K562 (cell line): ENCODE measurements at regions not wholly inside any gene's neighbourhood (a gene's known extent, or its start where the extent isn't known, plus 50 kb on each side); places are given as distances from the start of the nearest gene placed in this dataset.

Experiments
- ATAC-seq: fragments of 200-7000 bp; cut with Tn5 transposase; 3 replicates; pipeline ENCODE4 v1.9.1; 2020; ENCODE audit warnings: moderate library complexity
- BruUV-seq: library from RNA; stranded (reverse); fragments of 400-500 nt; replicated peaks from 2 replicates; lab custom pipeline; 2021; lab: Mats Ljungman, UMichigan
- CTCF ChIA-PET: fragments of 300-600 bp; formaldehyde crosslinking; extraction: SDS; loops from one replicate; lab custom pipeline; 2021; ENCODE audit warnings: low intra/inter-chr PET ratio; lab: Yijun Ruan, JAX
- POLR2A ChIA-PET: fragments of 300-600, 350-650 bp; sonication (Branson Sonifier 250); formaldehyde crosslinking; extraction: SDS; loops from one replicate; lab custom pipeline; 2021; ENCODE audit warnings: antibody characterized with exemption, inconsistent platforms; lab: Yijun Ruan, JAX
- DNase-seq, 4 experiments: peaks; one replicate each; pipeline versions ENCODE4 v3.0.0 to v3.0.0-alpha.2; 2011 to 2018; ENCODE audit warnings: low spot score in 3 of 4, mixed read lengths in 3 of 4; ENCODE audit errors: extremely low read depth in 1 of 4
- FAIRE-seq: peaks from 2 replicates; lab custom pipeline; 2011; peaks lifted over from hg19 to GRCh38; lab: Jason Lieb, UNC
- H2AFZ ChIP-seq: 2 replicates; pipeline ENCODE4 v1.6.0; 2011; ENCODE audit warnings: low read depth, low read length, control low read depth, inconsistent platforms
- H3K27ac ChIP-seq: fragments of 200-600 bp; 3 replicates; pipeline ENCODE4 v1.8.0; 2011; ENCODE audit warnings: low read depth, mild to moderate bottlenecking, control low read depth, inconsistent platforms, low read length, moderate library complexity, mixed read lengths; ENCODE audit errors: extremely low read depth
- H3K27me3 ChIP-seq, 2 experiments: fragments of 300-600 bp in 1 of 2; 2 replicates in 1 of 2; 3 replicates in 1 of 2; pipeline versions ENCODE4 v1.6.0 to v1.8.0; 2011; ENCODE audit warnings: inconsistent platforms in 2 of 2, low read length in 2 of 2, mild to moderate bottlenecking in 1 of 2, mixed read lengths in 1 of 2, moderate library complexity in 1 of 2; ENCODE audit not compliant: control insufficient read depth in 2 of 2, insufficient read depth in 2 of 2
- H3K36me3 ChIP-seq: fragments of 300-600 bp; 3 replicates; pipeline ENCODE4 v1.8.0; 2011; ENCODE audit warnings: mild to moderate bottlenecking, low read length, inconsistent platforms; ENCODE audit not compliant: control insufficient read depth, insufficient read depth
- H3K4me1 ChIP-seq, 2 experiments: fragments of 200-600 bp in 1 of 2; replicated peaks in 1 of 2; 2 replicates in 1 of 2; 3 replicates in 1 of 2; pipeline versions ENCODE4 v1.5.1 to v1.8.0; 2011; ENCODE audit warnings: inconsistent platforms in 2 of 2, low read length in 2 of 2, mild to moderate bottlenecking in 1 of 2, mixed read lengths in 1 of 2, moderate library complexity in 1 of 2; ENCODE audit not compliant: control insufficient read depth in 2 of 2, insufficient read depth in 2 of 2
- H3K4me2 ChIP-seq: 2 replicates; pipeline ENCODE4 v1.6.1; 2011; ENCODE audit warnings: low read length, control low read depth, inconsistent platforms, mixed read lengths; ENCODE audit not compliant: insufficient read depth
- H3K4me3 ChIP-seq: fragments of 200-600 bp; sonication (generic), shearing (Covaris generic); 2 replicates; pipeline ENCODE4 v1.5.1; 2016; ENCODE audit warnings: control low read depth, inconsistent platforms
- H3K79me2 ChIP-seq: fragments of 200-600 bp; 3 replicates; pipeline ENCODE4 v1.8.0; 2011; ENCODE audit warnings: low read length, inconsistent platforms; ENCODE audit not compliant: control insufficient read depth, insufficient read depth
- H3K9ac ChIP-seq, 2 experiments: 2 replicates each; pipeline versions ENCODE4 v1.6.0 to v1.6.1; 2011; ENCODE audit warnings: low read depth in 2 of 2, low read length in 2 of 2, control low read depth in 1 of 2, inconsistent platforms in 1 of 2, mild to moderate bottlenecking in 1 of 2, mixed read lengths in 1 of 2; ENCODE audit not compliant: insufficient read depth in 1 of 2
- H3K9me1 ChIP-seq: one replicate; pipeline ENCODE4 v1.6.0; 2011; ENCODE audit warnings: inconsistent platforms, mild to moderate bottlenecking, low read length, moderate library complexity; ENCODE audit not compliant: control insufficient read depth, insufficient read depth
- H3K9me3 ChIP-seq: replicated peaks from 2 replicates; pipeline ENCODE4 v1.5.1; 2011; ENCODE audit warnings: low read depth, low read length, inconsistent platforms; ENCODE audit not compliant: control insufficient read depth, insufficient read depth
- H4K20me1 ChIP-seq: replicated peaks from 2 replicates; pipeline ENCODE4 v1.6.1; 2011; ENCODE audit warnings: low read length, inconsistent platforms, mixed read lengths; ENCODE audit not compliant: control insufficient read depth, insufficient read depth
- BDP1 ChIP-seq: IDR thresholded peaks from 3 replicates; pipeline ENCODE4 v1.6.1; 2011; ENCODE audit not compliant: insufficient read length, insufficient read depth
- CXXC5 ChIP-seq: fragments of 250-450 bp; sonication (Bioruptor Pico); IDR thresholded peaks from 2 replicates; pipeline ENCODE4 v1.8.0; 2022; ENCODE audit warnings: inconsistent platforms, mild to moderate bottlenecking, moderate library complexity
- GTF2F1 ChIP-seq: IDR thresholded peaks from 2 replicates; pipeline ENCODE4 v1.6.1; 2011; ENCODE audit warnings: low read depth, low read length, improper control_type of control experiment
- HMGXB4 ChIP-seq: sonication (generic); formaldehyde crosslinking; IDR thresholded peaks from 2 replicates; pipeline ENCODE4 v1.8.1; 2023; ENCODE audit warnings: mild to moderate bottlenecking, missing genetic modification reagents
- NFYB ChIP-seq: IDR thresholded peaks from 2 replicates; pipeline ENCODE4 v1.6.1; 2011; ENCODE audit warnings: mild to moderate bottlenecking, moderate library complexity; ENCODE audit not compliant: insufficient read length; ENCODE audit errors: extremely low read depth
- PCBP1 ChIP-seq: fragments of 200-400 bp; formaldehyde crosslinking; IDR thresholded peaks from 2 replicates; pipeline ENCODE4 v1.6.1; 2018; ENCODE audit warnings: mild to moderate bottlenecking, low read depth, low read length; ENCODE audit not compliant: poor library complexity, severe bottlenecking
- POLR2H ChIP-seq: IDR thresholded peaks from 2 replicates; pipeline ENCODE4 v1.6.1; 2016; ENCODE audit warnings: missing genetic modification characterization, low read depth, mild to moderate bottlenecking, control low read depth, missing compliant biosample characterization, moderate library complexity
- RBM22 ChIP-seq: fragments of 200-400 bp; formaldehyde crosslinking; IDR thresholded peaks from 2 replicates; pipeline ENCODE4 v1.6.1; 2018; ENCODE audit warnings: low read length, low read depth; ENCODE audit not compliant: poor library complexity, severe bottlenecking
- SETDB1 ChIP-seq: IDR thresholded peaks from one replicate; pipeline ENCODE4 v1.6.1; 2012; ENCODE audit warnings: low read length, control low read depth, inconsistent platforms
- TOE1 ChIP-seq, 2 experiments: fragments of 450-650 bp in 1 of 2; sonication (generic) in 1 of 2; formaldehyde crosslinking in 1 of 2; IDR thresholded peaks; 2 replicates each; pipeline versions ENCODE4 v1.7.1 to v1.8.0; 2016 to 2022; ENCODE audit warnings: borderline replicate concordance in 2 of 2, mild to moderate bottlenecking in 2 of 2, antibody characterized with exemption in 1 of 2, inconsistent platforms in 1 of 2, low read depth in 1 of 2, missing genetic modification reagents in 1 of 2, moderate library complexity in 1 of 2
- ZBTB17 ChIP-seq: fragments of 450-650 bp; formaldehyde crosslinking; IDR thresholded peaks from 2 replicates; pipeline ENCODE4 v1.4.0; 2020; ENCODE audit warnings: mild to moderate bottlenecking
- ZNF3 ChIP-seq: fragments of 250-450 bp; sonication (Bioruptor Pico); IDR thresholded peaks from 2 replicates; pipeline ENCODE4 v1.5.0; 2021; ENCODE audit warnings: mild to moderate bottlenecking, moderate library complexity
- ZNF445 ChIP-seq: fragments of 250-450 bp; sonication (Bioruptor Pico); IDR thresholded peaks from 2 replicates; pipeline ENCODE4 v1.4.0; 2020; ENCODE audit warnings: low read depth, mild to moderate bottlenecking, moderate library complexity
- WGBS: fragments of 100-300 bp; shearing (Covaris generic); methylation state at CpG from one replicate; pipeline ENCODE4 v1.1.6; 2016; ENCODE audit warnings: low coverage, mixed read lengths; ENCODE audit not compliant: insufficient coverage; ENCODE audit errors: missing lambda C conversion rate; 5-methylcytosine and 5-hydroxymethylcytosine counted together
- in situ Hi-C: fragments of 300-500 bp; cut with MboI; formaldehyde crosslinking; loops from 4 replicates; pipeline ENCODE4 v1.15.0; 2018; ENCODE audit warnings: inconsistent platforms, mixed read lengths
- intact Hi-C: fragments of 100-400 bp; cut with micrococcal nuclease; formaldehyde crosslinking; loops from 2 replicates; pipeline ENCODE4 v1.14.2; 2022
- TF ChIP-seq, protein P1 (sequence below): fragments of 200-800 bp; sonication (Bioruptor generic); IDR thresholded peaks from 2 replicates; pipeline ENCODE4 v1.6.1; 2017; ENCODE audit warnings: missing genetic modification characterization, missing compliant biosample characterization
- TF ChIP-seq, protein P2 (sequence below): fragments of 450-650 bp; conservative IDR thresholded peaks from 2 replicates; pipeline ENCODE4 v1.6.1; 2016; ENCODE audit warnings: missing genetic modification characterization, low read depth, mild to moderate bottlenecking, missing compliant biosample characterization, moderate library complexity
- TF ChIP-seq, protein P3 (sequence below), 2 experiments: fragments of 250-450 bp in 1 of 2; fragments of 450-650 bp in 1 of 2; sonication (Bioruptor Pico) in 1 of 2; IDR thresholded peaks; 2 replicates each; pipeline versions ENCODE4 v1.6.1 to v1.8.0; 2016 to 2021; ENCODE audit warnings: mild to moderate bottlenecking in 2 of 2, moderate library complexity in 2 of 2, missing compliant biosample characterization in 1 of 2, missing genetic modification characterization in 1 of 2

DNA sequence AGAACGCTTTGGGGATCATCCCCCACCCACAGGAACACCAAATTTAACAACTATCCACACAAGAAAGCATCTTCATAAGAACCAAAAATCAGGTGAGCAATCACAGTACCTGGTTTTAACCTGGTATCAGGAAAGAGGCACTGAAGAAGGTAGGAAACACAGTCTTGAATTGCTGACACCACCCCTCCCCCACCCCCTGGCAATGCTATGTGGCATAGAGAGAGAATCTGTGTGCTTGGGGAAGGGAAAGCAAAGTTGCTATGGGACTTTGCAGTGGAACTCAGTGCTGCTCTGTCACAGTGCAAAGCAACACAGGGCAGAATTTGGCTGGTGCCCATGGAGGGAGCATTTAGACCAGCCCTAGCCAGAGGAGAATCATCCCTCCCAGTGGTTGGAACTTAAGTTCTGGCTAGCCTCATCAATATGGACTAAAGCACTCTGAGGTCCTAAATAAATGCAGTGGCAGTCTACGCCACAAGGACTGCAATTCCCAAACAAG, 565.5 kb downstream of the EPM2A start:
- H3K27me3 ChIP-seq, result no peaks in the 10 kb centered on the region
- no peaks in the 10 kb centered on the region for H3K4me1 ChIP-seq
- FAIRE-seq (no peak), ATAC-seq (no peak), DNase-seq (no peak)
- ChIA-PET CTCF (no interaction called here), POLR2A (no interaction called here)
- H3K4me3 ChIP-seq, result no peak overlapping the region
- WGBS, result 0% methylated on average over 2 of the region's 2 CpGs
- in situ Hi-C loops (no loop called here), intact Hi-C loops (no loop called here)
- no peaks in the 10 kb centered on the region for H3K79me2 ChIP-seq
- H3K4me2 ChIP-seq, result no peak overlapping the region
- no peaks in the 10 kb centered on the region for H3K36me3 ChIP-seq
- H3K27ac ChIP-seq, result no peak overlapping the region
- H3K9ac ChIP-seq, result no peak overlapping the region
- no peaks in the 10 kb centered on the region for H3K9me1 ChIP-seq
- H2AFZ ChIP-seq, result no peak overlapping the region
- no peaks in the 10 kb centered on the region for H4K20me1 ChIP-seq
- no TSS peak for BruUV-seq
- peaks cover 2% of the 10 kb centered on the region; the same call in 1 of the 2 replicates for H3K9me3 ChIP-seq
- TF ChIP-seq CXXC5 (no peak), ZBTB17 (CRISPR knock-in tag) (no peak), BDP1 (no peak), ZNF445 (CRISPR knock-in tag) (no peak), TOE1 (IDR thresholded peaks at IDR 0.05; ENCODE audit: borderline replicate concordance) (no peak), TOE1 (CRISPR knock-in tag; IDR thresholded peaks at IDR 0.05; ENCODE audit: borderline replicate concordance, low read depth) (no peak), ZNF3 (no peak), PCBP1 (no peak), HMGXB4 (CRISPR knock-in tag) (no peak), SETDB1 (no peak), POLR2H (tag) (no peak), NFYB (no peak), RBM22 (no peak), GTF2F1 (no peak)
- TF ChIP-seq, protein P1, sequence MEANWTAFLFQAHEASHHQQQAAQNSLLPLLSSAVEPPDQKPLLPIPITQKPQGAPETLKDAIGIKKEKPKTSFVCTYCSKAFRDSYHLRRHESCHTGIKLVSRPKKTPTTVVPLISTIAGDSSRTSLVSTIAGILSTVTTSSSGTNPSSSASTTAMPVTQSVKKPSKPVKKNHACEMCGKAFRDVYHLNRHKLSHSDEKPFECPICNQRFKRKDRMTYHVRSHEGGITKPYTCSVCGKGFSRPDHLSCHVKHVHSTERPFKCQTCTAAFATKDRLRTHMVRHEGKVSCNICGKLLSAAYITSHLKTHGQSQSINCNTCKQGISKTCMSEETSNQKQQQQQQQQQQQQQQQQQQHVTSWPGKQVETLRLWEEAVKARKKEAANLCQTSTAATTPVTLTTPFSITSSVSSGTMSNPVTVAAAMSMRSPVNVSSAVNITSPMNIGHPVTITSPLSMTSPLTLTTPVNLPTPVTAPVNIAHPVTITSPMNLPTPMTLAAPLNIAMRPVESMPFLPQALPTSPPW, result no peak
- TF ChIP-seq, protein P2, sequence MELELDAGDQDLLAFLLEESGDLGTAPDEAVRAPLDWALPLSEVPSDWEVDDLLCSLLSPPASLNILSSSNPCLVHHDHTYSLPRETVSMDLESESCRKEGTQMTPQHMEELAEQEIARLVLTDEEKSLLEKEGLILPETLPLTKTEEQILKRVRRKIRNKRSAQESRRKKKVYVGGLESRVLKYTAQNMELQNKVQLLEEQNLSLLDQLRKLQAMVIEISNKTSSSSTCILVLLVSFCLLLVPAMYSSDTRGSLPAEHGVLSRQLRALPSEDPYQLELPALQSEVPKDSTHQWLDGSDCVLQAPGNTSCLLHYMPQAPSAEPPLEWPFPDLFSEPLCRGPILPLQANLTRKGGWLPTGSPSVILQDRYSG, result no peak
- TF ChIP-seq, protein P3, sequence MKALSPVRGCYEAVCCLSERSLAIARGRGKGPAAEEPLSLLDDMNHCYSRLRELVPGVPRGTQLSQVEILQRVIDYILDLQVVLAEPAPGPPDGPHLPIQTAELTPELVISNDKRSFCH (CRISPR knock-in tag; IDR thresholded peaks at IDR 0.05), result no peak
- TF ChIP-seq, protein P3 (tag; IDR thresholded peaks at IDR 0.05), result no peak
